Gastrocnemius medialis (tissue), 4 donors: ENCODE measurements at regions not wholly inside any gene's neighbourhood (a gene's known extent, or its start where the extent isn't known, plus 50 kb on each side); places are given as distances from the start of the nearest gene placed in this dataset.
"Not testable (repeated sequence)": the region's sequence is repeated elsewhere in the genome, so short reads cannot be mapped to it uniquely, and the experiment has no call there.

Source experiments
- ATAC-seq, 2 donors: fragments of 150-250 bp; one replicate each; pipeline ENCODE4 v1.9.1; 2016
- DNase-seq, 2 donors: peaks; one replicate each; pipeline ENCODE4 v3.0.0-alpha.2; 2019
- H3K27ac ChIP-seq, 4 donors: fragments of 200-600 bp; sonication (generic); 1 replicate in 1 of 4; 2 replicates in 3 of 4; pipeline ENCODE4 v1.5.1; 2016 to 2018; ENCODE audit warnings: mild to moderate bottlenecking in 2 of 4, moderate library complexity in 1 of 4
- H3K27me3 ChIP-seq, 3 donors: fragments of 200-600 bp; sonication (generic) in 2 of 3; 1 replicate in 1 of 3; 2 replicates in 2 of 3; pipeline versions ENCODE4 v1.5.1 to v1.6.0; 2016 to 2019; ENCODE audit warnings: mild to moderate bottlenecking in 1 of 3, moderate library complexity in 1 of 3
- H3K36me3 ChIP-seq, 2 donors: fragments of 200-600 bp; sonication (generic) in 1 of 2; one replicate each; pipeline ENCODE4 v1.5.1; 2017 to 2018
- H3K4me1 ChIP-seq, 2 donors: fragments of 200-600 bp; sonication (generic) in 1 of 2; one replicate each; pipeline ENCODE4 v1.5.1; 2016 to 2017; ENCODE audit warnings: mild to moderate bottlenecking in 2 of 2
- H3K4me3 ChIP-seq, 4 donors: fragments of 200-600 bp; sonication (generic) in 3 of 4; 1 replicate in 1 of 4; 2 replicates in 3 of 4; pipeline ENCODE4 v1.5.1; 2016 to 2019; ENCODE audit warnings: mild to moderate bottlenecking in 2 of 4
- H3K9me3 ChIP-seq, 3 donors: fragments of 200-600 bp; sonication (generic) in 2 of 3; 1 replicate in 1 of 3; 2 replicates in 2 of 3; pipeline ENCODE4 v1.5.1; 2016 to 2019
- POLR2A ChIP-seq, 2 donors: fragments of 450-650 bp; IDR thresholded peaks; one replicate each; pipeline ENCODE4 v1.6.1; 2017; ENCODE audit warnings: antibody characterized with exemption in 2 of 2, mild to moderate bottlenecking in 2 of 2, moderate library complexity in 2 of 2
- in situ Hi-C, 4 donors: fragments of 200-750 bp; cut with MboI; loops; one replicate each; pipeline versions ENCODE4 v1.15.0 to v1.8.0; 2017; ENCODE audit warnings: low sequenced_read_pairs in 4 of 4
- intact Hi-C: fragments of 100-400 bp; cut with DNase I; formaldehyde crosslinking; loops from one replicate; pipeline ENCODE4 v1.15.1; 2023; ENCODE audit warnings: low total_unique reads
- TF ChIP-seq, protein P1 (sequence below), 5 experiments: fragments of 450-650 bp in 3 of 5; fragments of 200-600 bp in 2 of 5; sonication (generic) in 2 of 5; IDR thresholded peaks in 4 of 5; conservative IDR thresholded peaks in 1 of 5; 1 replicate in 4 of 5; 2 replicates in 1 of 5; pipeline ENCODE4 v1.5.1; 2016 to 2019; ENCODE audit warnings: antibody characterized with exemption in 5 of 5, mild to moderate bottlenecking in 3 of 5, moderate library complexity in 3 of 5

DNA sequence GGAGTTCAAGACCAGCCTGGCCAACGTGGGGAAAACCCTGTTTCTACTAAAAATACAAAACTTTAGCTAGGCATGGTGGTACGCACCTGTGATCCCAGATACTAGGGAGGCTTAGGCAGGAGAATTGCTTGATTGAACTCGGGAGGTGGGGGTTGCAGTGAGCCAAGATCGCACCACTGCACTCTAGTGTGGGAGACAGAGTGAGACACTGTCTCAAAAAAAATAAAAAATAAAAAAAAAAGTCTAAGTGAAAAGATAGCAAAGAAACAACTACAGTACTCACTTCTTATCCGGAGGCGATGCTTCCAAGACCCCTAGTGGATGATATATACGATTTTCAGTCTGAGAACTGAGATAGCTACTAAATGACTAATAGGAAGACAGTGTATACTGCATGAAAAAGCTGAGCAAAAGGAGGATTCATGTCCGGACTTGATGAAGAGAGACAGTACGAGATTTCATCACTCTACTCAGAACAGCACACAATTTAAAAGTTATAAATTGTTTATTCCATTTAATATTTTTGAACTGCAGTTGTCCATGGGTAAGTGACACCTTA lies 138.7 kb upstream of the GOLGA6L6 start:
- in situ Hi-C loops, H3K27ac ChIP-seq, H3K36me3 ChIP-seq, H3K4me1 ChIP-seq, H3K4me3 ChIP-seq, intact Hi-C loops, DNase-seq, ATAC-seq, H3K27me3 ChIP-seq, H3K9me3 ChIP-seq: not testable (repeated sequence)

GRCh38 chr15:20672470-20672869 lies 130.9 kb upstream of the GOLGA6L6 start:
- TF ChIP-seq, protein P1, sequence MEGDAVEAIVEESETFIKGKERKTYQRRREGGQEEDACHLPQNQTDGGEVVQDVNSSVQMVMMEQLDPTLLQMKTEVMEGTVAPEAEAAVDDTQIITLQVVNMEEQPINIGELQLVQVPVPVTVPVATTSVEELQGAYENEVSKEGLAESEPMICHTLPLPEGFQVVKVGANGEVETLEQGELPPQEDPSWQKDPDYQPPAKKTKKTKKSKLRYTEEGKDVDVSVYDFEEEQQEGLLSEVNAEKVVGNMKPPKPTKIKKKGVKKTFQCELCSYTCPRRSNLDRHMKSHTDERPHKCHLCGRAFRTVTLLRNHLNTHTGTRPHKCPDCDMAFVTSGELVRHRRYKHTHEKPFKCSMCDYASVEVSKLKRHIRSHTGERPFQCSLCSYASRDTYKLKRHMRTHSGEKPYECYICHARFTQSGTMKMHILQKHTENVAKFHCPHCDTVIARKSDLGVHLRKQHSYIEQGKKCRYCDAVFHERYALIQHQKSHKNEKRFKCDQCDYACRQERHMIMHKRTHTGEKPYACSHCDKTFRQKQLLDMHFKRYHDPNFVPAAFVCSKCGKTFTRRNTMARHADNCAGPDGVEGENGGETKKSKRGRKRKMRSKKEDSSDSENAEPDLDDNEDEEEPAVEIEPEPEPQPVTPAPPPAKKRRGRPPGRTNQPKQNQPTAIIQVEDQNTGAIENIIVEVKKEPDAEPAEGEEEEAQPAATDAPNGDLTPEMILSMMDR (IDR thresholded peaks at IDR 0.05 in 4 of 5, conservative IDR thresholded peaks at IDR 0.05 in 1 of 5), result no peak
- no peak for TF ChIP-seq POLR2A (IDR thresholded peaks at IDR 0.05)
- intact Hi-C loops (no loop called here), in situ Hi-C loops (no loop called here)
- no peaks in the 10 kb centered on the region for H3K9me3 ChIP-seq
- H3K27ac ChIP-seq, result no peak overlapping the region
- H3K27me3 ChIP-seq, result no peaks in the 10 kb centered on the region
- H3K36me3 ChIP-seq, result no peaks in the 10 kb centered on the region
- H3K4me1 ChIP-seq, result no peaks in the 10 kb centered on the region
- DNase-seq (no peak), ATAC-seq (no peak)
- H3K4me3 ChIP-seq, result no peak overlapping the region

DNA sequence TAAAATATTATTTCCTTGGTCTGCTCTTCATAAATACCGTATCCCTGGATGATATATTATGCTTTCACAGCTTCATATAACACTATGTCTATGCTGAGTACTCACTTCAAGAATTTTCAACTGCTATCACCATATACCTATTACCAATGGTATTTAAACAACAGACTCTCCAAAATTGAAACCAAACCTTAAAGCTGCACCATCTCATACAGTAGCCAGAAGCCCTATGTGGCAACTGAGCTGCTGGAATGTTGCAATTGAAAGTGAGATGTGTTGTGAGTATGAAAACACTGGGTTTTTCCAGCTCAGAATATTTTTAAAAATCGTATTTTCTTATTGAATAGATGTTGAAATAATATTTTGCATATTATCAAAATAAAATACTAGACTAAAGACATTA lies 130.1 kb upstream of the GOLGA6L6 start:
- ATAC-seq (no peak), DNase-seq (no peak)
- Histone ChIP-seq H3K36me3 (no peaks in the 10 kb centered on the region), H3K4me1 (no peaks in the 10 kb centered on the region), H3K9me3 (no peaks in the 10 kb centered on the region), H3K27ac (no peak overlapping the region), H3K27me3 (no peaks in the 10 kb centered on the region), H3K4me3 (no peak overlapping the region)
- intact Hi-C loops, result no loop called here
- no peak for TF ChIP-seq POLR2A (IDR thresholded peaks at IDR 0.05)
- TF ChIP-seq, protein P1 (IDR thresholded peaks at IDR 0.05 in 4 of 5, conservative IDR thresholded peaks at IDR 0.05 in 1 of 5), result no peak
- in situ Hi-C loops, result no loop called here

GRCh38 chr15:20666410-20666809 lies 124.8 kb upstream of the GOLGA6L6 start:
- H3K4me3 ChIP-seq, H3K27ac ChIP-seq, H3K27me3 ChIP-seq, H3K4me1 ChIP-seq, DNase-seq, ATAC-seq, in situ Hi-C loops, H3K36me3 ChIP-seq, intact Hi-C loops, H3K9me3 ChIP-seq: not testable (repeated sequence)

DNA sequence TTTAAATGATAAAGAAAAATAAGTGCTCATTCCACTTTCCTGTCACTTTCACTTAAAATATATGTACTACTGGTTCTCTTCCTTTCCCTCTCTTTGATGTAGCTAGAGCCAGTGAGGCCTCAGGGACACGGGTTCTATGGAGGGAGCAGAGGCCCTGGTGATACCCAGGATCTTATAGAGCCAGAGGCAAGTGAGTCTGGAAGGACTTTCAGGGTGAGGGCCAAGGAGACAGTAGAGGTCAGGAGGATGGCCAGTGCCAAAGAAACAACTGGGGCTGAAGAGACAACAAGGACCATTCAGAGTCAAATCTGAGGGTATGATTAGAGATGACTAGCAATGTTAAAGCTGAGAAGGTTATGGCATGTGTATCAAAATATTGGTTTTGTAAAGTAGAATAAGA lies 124.1 kb upstream of the GOLGA6L6 start:
- TF ChIP-seq, protein P1 (IDR thresholded peaks at IDR 0.05 in 4 of 5, conservative IDR thresholded peaks at IDR 0.05 in 1 of 5), result no peak
- TF ChIP-seq POLR2A (IDR thresholded peaks at IDR 0.05), result no peak
- no peak overlapping the region for H3K4me3 ChIP-seq
- H3K9me3 ChIP-seq, result no peaks in the 10 kb centered on the region
- H3K4me1 ChIP-seq, result no peaks in the 10 kb centered on the region
- no peaks in the 10 kb centered on the region for H3K27me3 ChIP-seq
- DNase-seq (no peak), ATAC-seq (no peak)
- no peak overlapping the region for H3K27ac ChIP-seq
- in situ Hi-C loops (no loop called here), intact Hi-C loops (no loop called here)
- no peaks in the 10 kb centered on the region for H3K36me3 ChIP-seq

DNA sequence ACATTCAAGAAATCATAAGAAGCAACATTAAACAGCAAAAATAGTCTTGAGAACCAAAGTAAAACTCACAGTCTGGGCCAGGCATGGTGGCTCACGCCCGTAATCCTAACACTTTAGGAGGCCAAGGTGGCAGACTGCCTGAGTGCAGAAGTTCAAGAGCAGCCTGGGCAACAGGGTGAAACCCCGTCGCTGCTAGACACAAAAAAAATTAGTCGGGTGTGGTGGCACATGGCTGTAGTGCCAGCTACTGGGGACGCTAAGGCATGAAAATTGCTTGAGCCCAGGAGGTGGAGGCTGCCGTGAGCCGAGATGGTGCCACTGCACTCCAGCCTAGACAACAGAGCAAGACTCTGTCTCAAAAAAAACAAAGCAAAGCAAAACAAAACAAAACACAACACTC lies 117.7 kb upstream of the GOLGA6L6 start:
- intact Hi-C loops (no loop called here), in situ Hi-C loops (no loop called here)
- no peaks in the 10 kb centered on the region for H3K36me3 ChIP-seq
- H3K27ac ChIP-seq, result no peak overlapping the region
- no peaks in the 10 kb centered on the region for H3K27me3 ChIP-seq
- DNase-seq, result no peak
- H3K9me3 ChIP-seq, result no peaks in the 10 kb centered on the region
- no peak overlapping the region for H3K4me3 ChIP-seq
- TF ChIP-seq POLR2A (IDR thresholded peaks at IDR 0.05), result no peak
- TF ChIP-seq, protein P1 (IDR thresholded peaks at IDR 0.05 in 4 of 5, conservative IDR thresholded peaks at IDR 0.05 in 1 of 5), result no peak
- H3K4me1 ChIP-seq, result no peaks in the 10 kb centered on the region
- ATAC-seq, result no peak
